ENCODE measurements at regions not wholly inside any gene's neighbourhood (a gene's known extent, or its start where the extent isn't known, plus 50 kb on each side); places are given as distances from the start of the nearest gene placed in this dataset.

- no peak for TF ChIP-seq POLR2A (IDR thresholded peaks at IDR 0.05)
- TF ChIP-seq CTCF (IDR thresholded peaks at IDR 0.05) = no peak
Observed at GRCh38 chrX:856566-857290, 226.1 kb downstream of the SHOX start.
